ENCODE measurements at regions not wholly inside any gene's neighbourhood (a gene's known extent, or its start where the extent isn't known, plus 50 kb on each side); places are given as distances from the start of the nearest gene placed in this dataset.
"Not testable (repeated sequence)": the region's sequence is repeated elsewhere in the genome, so short reads cannot be mapped to it uniquely, and the experiment has no call there.

GRCh38 chr12:131466306-131466705 lies 244.6 kb upstream of the SFSWAP start:
- no peaks in the 10 kb centered on the region for H3K4me1 ChIP-seq (ENCODE audit: control insufficient read depth, insufficient read depth, low read length)
- DNase-seq (no peak), ATAC-seq (no peak)
- peaks cover 3% of the 10 kb centered on the region for H3K9me3 ChIP-seq (ENCODE audit: control insufficient read depth, low read length)
- no peaks in the 10 kb centered on the region for H3K27me3 ChIP-seq (ENCODE audit: control insufficient read depth, insufficient read depth)
- WGBS = 90% methylated on average over 5 of the region's 5 CpGs
- no peak overlapping the region for H3K4me3 ChIP-seq (ENCODE audit: low read length)
- H3K27ac ChIP-seq (ENCODE audit: low read length) = no peak overlapping the region
- intact Hi-C loops (cut with DNase I) = no loop called here

GRCh38 chr12:131466932-131467331 lies 244.0 kb upstream of the SFSWAP start:
- 88% methylated on average over 4 of the region's 4 CpGs for WGBS
- no peak overlapping the region for H3K4me3 ChIP-seq (ENCODE audit: low read length)
- no peaks in the 10 kb centered on the region for H3K27me3 ChIP-seq (ENCODE audit: control insufficient read depth, insufficient read depth)
- DNase-seq = no peak
- intact Hi-C loops (cut with DNase I) = no loop called here
- H3K9me3 ChIP-seq (ENCODE audit: control insufficient read depth, low read length) = peaks cover 3% of the 10 kb centered on the region
- ATAC-seq = no peak
- H3K27ac ChIP-seq (ENCODE audit: low read length) = no peak overlapping the region
- H3K4me1 ChIP-seq (ENCODE audit: control insufficient read depth, insufficient read depth, low read length) = no peaks in the 10 kb centered on the region

- no peak overlapping the region for H3K27ac ChIP-seq (ENCODE audit: low read length)
- 87% methylated on average over 5 of the region's 5 CpGs for WGBS
- H3K27me3 ChIP-seq (ENCODE audit: control insufficient read depth, insufficient read depth) = no peaks in the 10 kb centered on the region
- ATAC-seq (no peak), DNase-seq (no peak)
- H3K4me1 ChIP-seq (ENCODE audit: control insufficient read depth, insufficient read depth, low read length) = no peaks in the 10 kb centered on the region
- peaks cover 3% of the 10 kb centered on the region for H3K9me3 ChIP-seq (ENCODE audit: control insufficient read depth, low read length)
- intact Hi-C loops (cut with DNase I) = no loop called here
- H3K4me3 ChIP-seq (ENCODE audit: low read length) = no peak overlapping the region
These were observed 242.7 kb upstream of the SFSWAP start for GRCh38 chr12:131468206-131468605.

- H3K4me1 ChIP-seq (ENCODE audit: control insufficient read depth, insufficient read depth, low read length); DNase-seq; H3K27ac ChIP-seq (ENCODE audit: low read length); H3K4me3 ChIP-seq (ENCODE audit: low read length); H3K9me3 ChIP-seq (ENCODE audit: control insufficient read depth, low read length); ATAC-seq; intact Hi-C loops (cut with DNase I); H3K27me3 ChIP-seq (ENCODE audit: control insufficient read depth, insufficient read depth): not testable (repeated sequence)
- WGBS = 44% methylated on average over 5 of the region's 10 CpGs
These were observed 240.9 kb upstream of the SFSWAP start for GRCh38 chr12:131469945-131470344.

GRCh38 chr12:131471271-131471905 lies 239.5 kb upstream of the SFSWAP start:
- ATAC-seq = no peak
- H3K4me1 ChIP-seq (ENCODE audit: control insufficient read depth, insufficient read depth, low read length) = no peaks in the 10 kb centered on the region
- no peak for DNase-seq
- no peaks in the 10 kb centered on the region for H3K27me3 ChIP-seq (ENCODE audit: control insufficient read depth, insufficient read depth)
- 50% methylated on average over 20 of the region's 20 CpGs for WGBS
- H3K9me3 ChIP-seq (ENCODE audit: control insufficient read depth, low read length) = peaks cover 3% of the 10 kb centered on the region
- no peak overlapping the region for H3K27ac ChIP-seq (ENCODE audit: low read length)
- intact Hi-C loops (cut with DNase I) = no loop called here
- no peak overlapping the region for H3K4me3 ChIP-seq (ENCODE audit: low read length)

GRCh38 chr12:131471946-131472732 lies 238.8 kb upstream of the SFSWAP start:
- ATAC-seq (no peak), DNase-seq (no peak)
- no peaks in the 10 kb centered on the region for H3K27me3 ChIP-seq (ENCODE audit: control insufficient read depth, insufficient read depth)
- H3K4me3 ChIP-seq (ENCODE audit: low read length) = no peak overlapping the region
- intact Hi-C loops (cut with DNase I) = no loop called here
- H3K27ac ChIP-seq (ENCODE audit: low read length) = no peak overlapping the region
- 77% methylated on average over 21 of the region's 21 CpGs for WGBS
- no peaks in the 10 kb centered on the region for H3K4me1 ChIP-seq (ENCODE audit: control insufficient read depth, insufficient read depth, low read length)
- H3K9me3 ChIP-seq (ENCODE audit: control insufficient read depth, low read length) = no peaks in the 10 kb centered on the region

GRCh38 chr12:131473261-131473660 lies 237.6 kb upstream of the SFSWAP start:
- no peak overlapping the region for H3K4me3 ChIP-seq (ENCODE audit: low read length)
- no peak for DNase-seq
- intact Hi-C loops (cut with DNase I) = no loop called here
- no peaks in the 10 kb centered on the region for H3K9me3 ChIP-seq (ENCODE audit: control insufficient read depth, low read length)
- H3K27ac ChIP-seq (ENCODE audit: low read length) = no peak overlapping the region
- no peaks in the 10 kb centered on the region for H3K27me3 ChIP-seq (ENCODE audit: control insufficient read depth, insufficient read depth)
- no peaks in the 10 kb centered on the region for H3K4me1 ChIP-seq (ENCODE audit: control insufficient read depth, insufficient read depth, low read length)
- ATAC-seq = no peak
- 86% methylated on average over 15 of the region's 15 CpGs for WGBS

GRCh38 chr12:131473741-131474709 lies 236.9 kb upstream of the SFSWAP start:
- ATAC-seq (no peak), DNase-seq (no peak)
- Histone ChIP-seq H3K4me3 (ENCODE audit: low read length) (no peak overlapping the region), H3K4me1 (ENCODE audit: control insufficient read depth, insufficient read depth, low read length) (no peaks in the 10 kb centered on the region), H3K9me3 (ENCODE audit: control insufficient read depth, low read length) (no peaks in the 10 kb centered on the region), H3K27me3 (ENCODE audit: control insufficient read depth, insufficient read depth) (no peaks in the 10 kb centered on the region), H3K27ac (ENCODE audit: low read length) (no peak overlapping the region)
- 71% methylated on average over 31 of the region's 31 CpGs for WGBS
- intact Hi-C loops (cut with DNase I) = no loop called here

GRCh38 chr12:131475012-131475411 lies 235.9 kb upstream of the SFSWAP start:
- H3K27ac ChIP-seq (ENCODE audit: low read length); H3K27me3 ChIP-seq (ENCODE audit: control insufficient read depth, insufficient read depth); H3K4me1 ChIP-seq (ENCODE audit: control insufficient read depth, insufficient read depth, low read length); intact Hi-C loops (cut with DNase I); H3K4me3 ChIP-seq (ENCODE audit: low read length); DNase-seq; H3K9me3 ChIP-seq (ENCODE audit: control insufficient read depth, low read length): not testable (repeated sequence)
- 27% methylated on average over 5 of the region's 19 CpGs for WGBS
- peak; percentile 15 to 56 for ATAC-seq

- no peaks in the 10 kb centered on the region for H3K4me1 ChIP-seq (ENCODE audit: control insufficient read depth, insufficient read depth, low read length)
- no peak overlapping the region for H3K4me3 ChIP-seq (ENCODE audit: low read length)
- intact Hi-C loops (cut with DNase I) = no loop called here
- no peaks in the 10 kb centered on the region for H3K27me3 ChIP-seq (ENCODE audit: control insufficient read depth, insufficient read depth)
- WGBS = 90% methylated on average over 2 of the region's 2 CpGs
- no peak for DNase-seq
- H3K9me3 ChIP-seq (ENCODE audit: control insufficient read depth, low read length) = no peaks in the 10 kb centered on the region
- ATAC-seq = no peak
- no peak overlapping the region for H3K27ac ChIP-seq (ENCODE audit: low read length)
These were observed 233.3 kb upstream of the SFSWAP start for GRCh38 chr12:131477613-131478012.

- intact Hi-C loops (cut with DNase I) = no loop called here
- H3K27me3 ChIP-seq (ENCODE audit: control insufficient read depth, insufficient read depth) = no peaks in the 10 kb centered on the region
- no peak for DNase-seq
- no peaks in the 10 kb centered on the region for H3K9me3 ChIP-seq (ENCODE audit: control insufficient read depth, low read length)
- no peaks in the 10 kb centered on the region for H3K4me1 ChIP-seq (ENCODE audit: control insufficient read depth, insufficient read depth, low read length)
- WGBS = 69% methylated on average over 3 of the region's 3 CpGs
- H3K27ac ChIP-seq (ENCODE audit: low read length) = no peak overlapping the region
- no peak for ATAC-seq
- no peak overlapping the region for H3K4me3 ChIP-seq (ENCODE audit: low read length)
These were observed 232.4 kb upstream of the SFSWAP start for GRCh38 chr12:131478468-131478867.
